Effector memory CD8-positive, alpha-beta T cell (primary cell): ENCODE measurements at regions not wholly inside any gene's neighbourhood (a gene's known extent, or its start where the extent isn't known, plus 50 kb on each side); places are given as distances from the start of the nearest gene placed in this dataset.
A peak's percentile ranks its signal among the peaks of the same experiment; 100 is the strongest.
"Not testable (repeated sequence)": the region's sequence is repeated elsewhere in the genome, so short reads cannot be mapped to it uniquely, and the experiment has no call there.

ENCODE experiments used
- ATAC-seq: fragments of 150-1000 bp; cut with Tn5 transposase; replicated peaks from 2 replicates; pipeline ENCODE4 v1.10.0; 2021; ENCODE audit warnings: mild to moderate bottlenecking, moderate library complexity
- DNase-seq, 3 experiments: peaks; one replicate each; pipeline ENCODE4 v3.0.0; 2021
- H3K27ac Mint-ChIP-seq, 2 donors: one replicate each; pipeline ENCODE4 v1.8.0; 2022; ENCODE audit warnings: mild to moderate bottlenecking in 2 of 2, mixed read lengths in 2 of 2, moderate library complexity in 2 of 2
- H3K27me3 Mint-ChIP-seq, 2 donors: one replicate each; pipeline ENCODE4 v1.8.0; 2022; ENCODE audit warnings: mixed read lengths in 2 of 2
- H3K36me3 Mint-ChIP-seq: one replicate; pipeline ENCODE4 v1.8.0; 2022; ENCODE audit warnings: mild to moderate bottlenecking, moderate library complexity, mixed read lengths; ENCODE audit not compliant: insufficient read depth
- H3K4me1 Mint-ChIP-seq, 2 donors: one replicate each; pipeline ENCODE4 v1.8.0; 2022; ENCODE audit warnings: low read depth in 2 of 2, mixed read lengths in 2 of 2
- H3K4me3 Mint-ChIP-seq, 2 donors: one replicate each; pipeline ENCODE4 v1.8.0; 2022; ENCODE audit warnings: mild to moderate bottlenecking in 2 of 2, mixed read lengths in 2 of 2, moderate library complexity in 2 of 2
- H3K9me3 Mint-ChIP-seq, 2 donors: one replicate each; pipeline ENCODE4 v1.8.0; 2022; ENCODE audit warnings: mixed read lengths in 2 of 2

DNA sequence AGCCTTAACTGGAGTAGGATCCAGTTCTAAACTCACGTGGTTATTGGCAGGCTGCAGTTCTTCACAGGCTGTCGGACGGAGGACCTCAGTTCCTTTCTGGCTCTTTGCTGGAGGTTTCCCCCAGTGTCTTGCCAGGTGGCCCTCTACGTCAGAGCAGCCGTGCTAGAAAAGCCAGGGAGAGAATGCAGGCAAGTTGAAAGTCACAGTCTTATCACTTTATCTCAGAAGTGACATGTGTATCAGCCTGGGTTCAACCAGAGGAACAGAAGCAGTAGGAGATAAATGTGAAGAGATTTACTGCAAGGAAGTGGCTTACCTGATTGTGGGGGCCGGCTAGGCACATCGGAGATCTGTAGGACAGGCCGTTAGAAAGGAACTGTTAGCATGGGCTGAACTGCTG, 125.3 kb upstream of the BNIP2 start:
- ATAC-seq (peak; percentile 86), DNase-seq (no peak)
- H3K27me3 Mint-ChIP-seq = peaks cover 36 to 45% of the 10 kb centered on the region in 2 donors
- H3K9me3 Mint-ChIP-seq = no peaks in the 10 kb centered on the region
- peak overlapping the region in 1 of 2 donors; percentile 60 for H3K27ac Mint-ChIP-seq
- H3K4me3 Mint-ChIP-seq = peak overlapping the region in 1 of 2 donors; percentile 25
- H3K36me3 Mint-ChIP-seq = no peaks in the 10 kb centered on the region
- peaks cover 7 to 8% of the 10 kb centered on the region in 2 donors for H3K4me1 Mint-ChIP-seq

DNA sequence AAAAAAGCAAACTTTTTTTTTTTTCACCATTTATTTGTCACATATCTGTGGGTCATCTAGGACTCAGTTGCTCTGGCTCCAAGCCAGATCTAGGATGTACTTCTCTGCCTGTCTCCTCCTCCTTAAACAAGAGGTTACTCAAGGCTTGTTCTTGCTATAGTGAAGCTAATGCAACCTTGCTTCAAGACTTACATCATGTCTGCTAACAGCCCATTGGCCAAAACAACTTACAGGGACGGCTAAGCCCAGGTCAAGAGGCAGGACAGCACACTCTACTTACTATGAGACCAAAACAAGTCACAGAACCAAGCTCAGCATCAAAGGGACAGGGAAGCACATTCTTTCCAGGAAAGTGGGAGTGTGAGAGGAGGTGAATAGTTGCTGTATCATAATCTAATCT, 123.8 kb upstream of the BNIP2 start:
- DNase-seq (no peak), ATAC-seq (no peak)
- Mint-ChIP-seq H3K9me3 (no peaks in the 10 kb centered on the region), H3K27ac (no peak overlapping the region), H3K4me1 (peaks cover 7 to 8% of the 10 kb centered on the region in 2 donors), H3K36me3 (no peaks in the 10 kb centered on the region), H3K27me3 (peaks cover 21 to 30% of the 10 kb centered on the region in 2 donors), H3K4me3 (no peak overlapping the region)

DNA sequence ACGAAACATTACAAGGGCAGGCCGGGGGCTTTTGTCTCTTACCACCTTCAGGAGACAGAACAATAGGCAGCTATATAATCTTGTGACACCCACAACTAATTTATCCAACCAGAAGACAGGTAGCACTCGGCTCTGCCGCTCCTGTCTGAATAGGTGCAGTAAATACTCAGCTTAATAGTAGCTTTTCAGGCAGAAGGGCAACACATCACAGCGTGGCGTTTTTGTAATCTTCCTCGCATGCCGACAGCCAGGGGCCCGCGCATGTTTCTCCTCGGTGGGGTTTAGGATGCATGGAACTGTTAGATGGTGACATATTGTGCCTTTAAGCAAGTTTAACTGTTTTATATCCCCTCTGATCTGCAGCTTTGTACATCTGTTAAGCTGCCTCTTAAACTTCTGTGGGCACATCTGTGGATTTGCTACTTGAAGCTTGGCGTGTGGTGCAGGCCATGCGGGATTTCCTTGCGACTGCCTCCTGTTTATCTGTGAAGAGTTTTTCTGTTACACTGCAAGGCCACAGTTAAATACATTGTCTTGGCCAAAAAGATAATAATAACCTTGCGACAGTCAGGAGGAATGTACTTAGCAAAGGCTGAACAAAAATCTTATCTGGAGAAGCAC, 123.2 kb upstream of the BNIP2 start:
- ATAC-seq (no peak), DNase-seq (no peak)
- Mint-ChIP-seq H3K27ac (no peak overlapping the region), H3K9me3 (no peaks in the 10 kb centered on the region), H3K27me3 (peaks cover 16 to 24% of the 10 kb centered on the region in 2 donors), H3K4me3 (no peak overlapping the region), H3K36me3 (no peaks in the 10 kb centered on the region), H3K4me1 (peaks cover 7 to 8% of the 10 kb centered on the region in 2 donors)

DNA sequence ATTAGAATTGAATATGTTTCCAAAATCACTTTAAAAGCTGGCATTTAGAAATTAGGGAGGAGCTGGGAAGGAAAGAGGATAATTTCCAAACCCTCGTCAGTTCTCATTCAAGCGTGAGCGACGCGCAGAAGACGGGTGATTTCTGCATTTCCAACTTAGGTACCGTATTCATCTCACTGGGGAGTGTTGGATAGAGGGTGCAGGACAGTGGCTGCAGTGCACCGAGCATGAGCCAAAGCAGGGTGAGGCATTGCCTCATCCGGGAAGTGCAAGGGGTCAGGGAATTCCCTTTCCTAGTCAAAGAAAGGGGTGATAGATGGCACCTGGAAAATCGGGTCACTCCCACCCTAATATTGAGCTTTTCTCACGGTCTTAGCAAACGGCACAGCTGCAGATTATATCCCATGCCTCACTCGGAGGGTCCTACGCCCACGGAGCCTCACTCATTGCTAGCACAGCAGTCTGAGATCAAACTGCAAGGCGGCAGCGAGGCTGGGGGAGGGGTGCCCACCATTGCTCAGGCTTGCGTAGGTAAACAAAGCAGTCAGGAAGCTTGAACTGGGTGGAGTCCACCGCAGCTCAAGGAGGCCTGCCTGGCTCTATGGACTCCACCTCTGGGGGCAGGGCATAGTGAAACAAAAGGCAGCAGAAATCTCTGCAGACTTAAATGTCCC, 114.3 kb upstream of the BNIP2 start:
- DNase-seq (peak; percentile 64 to 68 (median 67)), ATAC-seq (peak; percentile 49)
- Mint-ChIP-seq H3K27ac (peak overlapping the region; percentile 89 to 91), H3K4me1 (peaks cover 32 to 42% of the 10 kb centered on the region in 2 donors), H3K27me3 (peaks cover 0 to 12% of the 10 kb centered on the region in 2 donors), H3K9me3 (peaks cover 2 to 15% of the 10 kb centered on the region in 2 donors), H3K4me3 (peak overlapping the region; percentile 79 to 85)
- not testable (repeated sequence) for H3K36me3 Mint-ChIP-seq

DNA sequence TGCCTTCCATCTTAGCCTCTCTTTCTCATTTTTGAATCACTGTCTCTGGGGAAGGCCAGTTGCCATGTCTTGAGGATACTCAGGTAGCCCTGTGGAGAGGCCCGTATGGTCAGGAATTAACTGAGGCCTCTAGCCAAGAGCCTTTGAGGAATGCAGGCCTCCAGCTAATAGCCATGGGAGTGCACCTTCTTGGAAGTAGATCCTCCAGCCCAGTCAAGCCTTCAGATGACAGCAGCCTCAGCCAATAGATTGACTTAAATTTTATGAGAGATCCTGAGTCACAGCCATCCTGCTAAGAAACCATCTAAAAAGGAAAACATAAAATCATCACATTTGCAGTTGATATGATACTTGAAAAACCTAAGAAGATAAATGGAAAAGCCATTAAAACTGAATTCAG, 112.5 kb upstream of the BNIP2 start:
- Mint-ChIP-seq H3K4me3 (no peak overlapping the region), H3K27me3 (peaks cover 0 to 20% of the 10 kb centered on the region in 2 donors), H3K27ac (peak overlapping the region; percentile 41 to 79), H3K9me3 (peaks cover 2 to 15% of the 10 kb centered on the region in 2 donors), H3K36me3 (peaks cover 2% of the 10 kb centered on the region), H3K4me1 (peaks cover 38 to 53% of the 10 kb centered on the region in 2 donors)
- no peak for DNase-seq
- no peak for ATAC-seq

DNA sequence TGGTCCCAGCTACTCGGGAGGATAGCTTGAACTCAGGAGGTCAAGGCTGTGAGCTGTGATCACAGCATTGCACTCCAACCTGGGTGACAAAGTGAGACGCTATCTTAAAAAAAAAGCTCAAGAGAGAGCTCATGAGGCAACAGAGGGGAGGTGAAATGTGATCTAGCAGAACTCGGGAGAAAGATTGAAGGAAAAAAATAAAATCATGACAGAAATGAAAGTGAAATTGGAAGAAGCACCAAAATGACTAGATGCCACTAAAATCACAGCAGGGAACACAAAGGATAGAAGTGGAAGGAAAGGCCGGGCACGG, 109.4 kb upstream of the BNIP2 start:
- Mint-ChIP-seq H3K4me3 (peak overlapping the region; percentile 39 to 73), H3K9me3 (no peaks in the 10 kb centered on the region), H3K27ac (peak overlapping the region; percentile 47 to 74), H3K36me3 (peaks cover 2% of the 10 kb centered on the region), H3K27me3 (peaks cover 6 to 20% of the 10 kb centered on the region in 2 donors), H3K4me1 (peaks cover 31 to 48% of the 10 kb centered on the region in 2 donors)
- no peak for DNase-seq
- ATAC-seq = no peak

DNA sequence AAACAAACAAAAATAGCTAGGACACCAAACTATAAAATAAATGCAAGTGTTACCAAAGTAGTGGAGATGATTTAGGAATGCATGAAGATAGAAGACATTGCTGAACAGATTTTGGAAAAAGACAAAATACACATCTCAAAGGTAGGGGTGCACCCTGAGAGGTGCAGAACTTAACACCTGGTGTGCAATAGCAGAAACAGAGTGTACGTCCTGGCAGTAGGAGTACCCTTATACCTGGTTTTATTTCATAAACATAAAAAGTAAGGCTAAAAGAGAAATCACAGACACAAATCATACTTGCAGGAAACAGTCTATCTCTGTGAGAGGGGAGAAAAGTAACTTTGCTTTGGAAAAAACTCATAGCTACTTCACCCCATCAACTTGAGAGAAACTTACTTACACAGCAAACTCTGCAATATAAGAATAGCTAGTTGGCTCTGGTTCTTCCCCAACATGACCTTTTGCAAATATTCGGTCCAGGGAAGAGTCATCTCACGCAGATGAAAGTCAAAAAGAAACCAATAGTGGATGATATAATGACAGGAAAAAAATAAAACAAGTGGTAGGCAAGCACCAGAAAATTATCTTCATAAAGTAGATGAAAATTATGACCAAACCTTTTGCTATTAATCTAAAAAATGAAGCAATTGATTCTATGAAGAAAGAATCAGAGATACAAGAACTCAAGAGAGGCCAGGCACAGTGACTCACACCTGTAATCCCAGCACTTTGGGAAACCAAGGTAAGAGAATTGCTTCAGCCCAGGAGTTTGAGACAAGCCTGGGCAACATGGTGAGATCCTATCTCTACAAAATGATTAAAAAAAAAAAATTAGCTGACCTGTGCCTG, 108.9 kb upstream of the BNIP2 start:
- H3K9me3 Mint-ChIP-seq = no peaks in the 10 kb centered on the region
- DNase-seq = no peak
- no peak for ATAC-seq
- peaks cover 7 to 24% of the 10 kb centered on the region in 2 donors for H3K27me3 Mint-ChIP-seq
- H3K27ac Mint-ChIP-seq = peak overlapping the region; percentile 47 to 74
- H3K4me3 Mint-ChIP-seq = peak overlapping the region; percentile 39 to 73
- H3K4me1 Mint-ChIP-seq = peaks cover 25 to 42% of the 10 kb centered on the region in 2 donors
- H3K36me3 Mint-ChIP-seq = no peaks in the 10 kb centered on the region

DNA sequence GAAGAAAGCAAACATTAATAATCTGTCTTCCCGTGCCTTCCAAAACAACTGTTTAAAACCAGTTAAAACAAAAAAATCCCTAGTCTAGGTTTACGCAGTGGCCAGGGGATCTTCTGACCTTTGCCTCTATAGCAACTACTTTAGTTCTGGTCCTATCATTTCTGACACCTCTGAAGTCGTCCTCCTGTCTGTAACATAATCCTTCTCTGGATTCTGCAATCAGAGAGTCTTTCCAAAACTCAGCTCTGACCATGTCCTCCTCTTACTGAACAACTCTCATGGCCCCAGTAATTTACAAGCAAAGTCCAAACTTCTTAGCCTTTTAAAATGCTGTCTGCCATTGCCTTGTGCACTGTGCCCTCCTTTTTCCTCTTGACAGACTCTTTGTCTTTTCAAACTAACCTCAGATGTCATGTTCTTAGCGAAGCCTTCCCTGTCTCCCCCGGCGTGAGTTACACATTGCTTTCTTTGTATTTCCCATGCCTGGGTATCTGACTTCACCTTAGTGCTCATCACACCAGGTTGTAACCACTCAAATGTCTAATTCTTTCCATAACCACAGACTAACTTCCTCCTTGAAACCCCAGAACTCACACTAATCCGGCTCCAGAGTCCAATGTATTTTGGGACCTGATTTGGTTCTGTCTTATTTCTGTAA, 105.2 kb upstream of the BNIP2 start:
- H3K9me3 Mint-ChIP-seq = no peaks in the 10 kb centered on the region
- H3K4me1 Mint-ChIP-seq = peaks cover 23 to 39% of the 10 kb centered on the region in 2 donors
- no peak for DNase-seq
- H3K27me3 Mint-ChIP-seq = peaks cover 34 to 42% of the 10 kb centered on the region in 2 donors
- no peaks in the 10 kb centered on the region for H3K36me3 Mint-ChIP-seq
- H3K4me3 Mint-ChIP-seq = no peak overlapping the region
- no peak for ATAC-seq
- peak overlapping the region; percentile 1 to 27 for H3K27ac Mint-ChIP-seq

DNA sequence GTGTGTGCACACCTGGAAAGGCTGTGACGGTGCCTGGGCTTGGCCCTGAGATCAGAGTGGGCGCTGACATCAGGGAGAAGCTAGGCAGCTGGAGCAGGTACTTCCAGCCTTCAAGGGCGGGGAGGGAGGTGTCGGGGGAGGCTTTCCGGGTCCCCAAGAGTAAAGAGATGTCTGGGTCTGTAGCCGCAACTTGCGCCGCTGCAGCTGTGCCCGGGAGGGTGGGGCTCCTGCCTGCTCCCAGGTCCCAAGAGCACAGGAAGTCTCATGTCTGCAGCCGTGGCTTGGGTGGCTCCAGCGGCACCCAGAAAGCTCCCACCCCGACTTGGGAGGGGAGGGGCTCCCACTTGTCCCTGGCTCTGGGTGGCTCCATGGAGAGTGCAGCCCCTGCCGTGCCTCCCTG, 103.2 kb upstream of the BNIP2 start:
- peaks cover 34 to 35% of the 10 kb centered on the region in 2 donors for H3K27me3 Mint-ChIP-seq
- H3K4me3 Mint-ChIP-seq = peak overlapping the region; percentile 71 to 76
- no peaks in the 10 kb centered on the region for H3K36me3 Mint-ChIP-seq
- peak overlapping the region; percentile 42 to 46 for H3K27ac Mint-ChIP-seq
- ATAC-seq (peak; percentile 47), DNase-seq (peak in 1 of 3 experiments; percentile 10)
- peaks cover 14 to 30% of the 10 kb centered on the region in 2 donors for H3K4me1 Mint-ChIP-seq
- H3K9me3 Mint-ChIP-seq = no peaks in the 10 kb centered on the region

DNA sequence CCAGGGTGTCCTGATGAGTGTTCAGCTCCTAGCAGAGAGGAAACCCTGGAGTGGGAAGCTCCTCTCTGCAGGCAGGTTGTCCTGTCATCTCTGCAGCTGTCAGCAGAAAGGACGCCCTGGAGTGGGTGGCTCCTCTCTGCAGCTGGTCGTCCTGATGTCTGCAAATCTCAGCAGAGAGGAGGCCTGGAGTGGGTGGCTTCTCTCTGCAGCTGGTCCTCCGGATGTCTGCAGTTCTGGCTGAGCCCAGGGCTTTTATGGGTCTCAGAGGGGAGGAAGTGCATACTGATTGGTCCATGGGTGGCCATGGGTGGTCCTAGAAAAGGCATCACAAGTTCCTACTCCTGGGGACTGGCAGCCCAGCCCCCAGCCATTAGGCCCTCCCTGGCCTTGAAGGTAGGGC, 102.6 kb upstream of the BNIP2 start:
- Mint-ChIP-seq H3K4me1 (peaks cover 14 to 30% of the 10 kb centered on the region in 2 donors), H3K27ac (peak overlapping the region in 1 of 2 donors; percentile 42), H3K4me3 (no peak overlapping the region), H3K36me3 (no peaks in the 10 kb centered on the region), H3K9me3 (no peaks in the 10 kb centered on the region), H3K27me3 (peaks cover 34% of the 10 kb centered on the region in 2 donors)
- DNase-seq = no peak
- peak; percentile 26 for ATAC-seq

DNA sequence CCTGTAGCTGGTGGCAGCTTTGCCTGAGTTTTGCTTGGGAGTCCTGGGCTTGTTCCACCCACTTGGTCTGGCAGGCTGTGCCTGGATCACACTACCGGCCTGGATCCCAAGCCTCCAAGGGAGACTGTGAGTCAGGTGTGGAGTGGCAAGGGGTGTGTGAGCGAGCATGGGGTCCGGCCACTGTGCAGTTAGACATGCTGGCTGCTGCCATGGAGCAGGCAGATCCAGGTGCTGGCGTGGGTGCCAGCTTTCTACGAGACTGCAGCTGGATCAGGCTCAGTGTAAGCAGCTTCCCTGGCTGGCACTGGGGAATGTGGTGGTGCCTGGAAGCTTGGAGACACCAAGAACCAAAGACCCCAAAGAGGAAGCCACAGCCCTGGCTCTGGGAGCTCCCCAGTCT, 102.0 kb upstream of the BNIP2 start:
- no peaks in the 10 kb centered on the region for H3K9me3 Mint-ChIP-seq
- no peaks in the 10 kb centered on the region for H3K36me3 Mint-ChIP-seq
- H3K4me3 Mint-ChIP-seq = peak overlapping the region in 1 of 2 donors; percentile 55
- no peak overlapping the region for H3K27ac Mint-ChIP-seq
- DNase-seq = no peak
- peaks cover 34 to 41% of the 10 kb centered on the region in 2 donors for H3K27me3 Mint-ChIP-seq
- peaks cover 14 to 30% of the 10 kb centered on the region in 2 donors for H3K4me1 Mint-ChIP-seq
- ATAC-seq = no peak

DNA sequence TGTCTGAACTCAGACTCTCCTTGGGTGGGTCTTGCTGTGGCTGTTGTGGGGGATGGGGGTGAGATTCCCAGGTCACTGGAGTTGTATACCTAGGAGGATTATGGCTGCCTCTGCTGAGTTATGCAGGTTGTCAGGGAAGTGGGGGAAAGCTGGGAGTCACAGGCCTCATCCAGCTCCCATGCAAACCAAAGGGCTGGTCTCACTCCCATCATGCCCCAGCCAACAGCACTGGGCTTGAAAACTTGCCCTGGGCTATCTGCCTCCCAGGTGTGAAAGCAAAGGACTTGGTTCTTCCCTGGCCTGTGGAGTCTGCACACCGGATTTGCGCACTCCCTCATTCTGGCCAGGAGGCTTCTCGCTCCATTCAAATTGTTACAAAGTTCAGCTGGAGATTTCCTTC, 97.3 kb upstream of the BNIP2 start:
- H3K4me3 Mint-ChIP-seq, H3K36me3 Mint-ChIP-seq, ATAC-seq, H3K9me3 Mint-ChIP-seq, DNase-seq: not testable (repeated sequence)
- H3K4me1 Mint-ChIP-seq = peaks cover 11 to 15% of the 10 kb centered on the region in 2 donors
- H3K27ac Mint-ChIP-seq = peak overlapping the region in 1 of 2 donors; percentile 53
- peaks cover 45 to 68% of the 10 kb centered on the region in 2 donors for H3K27me3 Mint-ChIP-seq

DNA sequence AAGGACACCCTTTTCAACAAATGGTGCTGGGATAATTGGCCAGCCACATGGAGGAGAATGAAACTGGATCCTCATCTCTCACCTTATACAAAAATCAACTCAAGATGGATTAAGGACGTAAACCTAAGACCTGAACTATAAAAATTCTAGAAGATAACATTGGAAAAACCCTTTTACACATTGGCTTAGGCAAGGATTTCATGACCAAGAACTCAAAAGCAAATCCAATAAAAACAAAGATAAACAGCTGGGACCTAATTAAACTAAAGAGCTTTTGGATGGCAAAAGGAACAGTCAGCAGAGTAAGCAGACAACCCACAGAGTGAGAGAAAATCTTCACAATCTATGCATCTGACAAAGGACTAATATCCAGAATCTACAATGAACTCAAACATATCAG, 96.9 kb upstream of the BNIP2 start:
- H3K36me3 Mint-ChIP-seq, H3K27ac Mint-ChIP-seq, DNase-seq, H3K4me3 Mint-ChIP-seq, H3K9me3 Mint-ChIP-seq, ATAC-seq: not testable (repeated sequence)
- Mint-ChIP-seq H3K4me1 (peaks cover 11 to 14% of the 10 kb centered on the region in 2 donors), H3K27me3 (peaks cover 47 to 69% of the 10 kb centered on the region in 2 donors)
